ENCODE measurements at regions not wholly inside any gene's neighbourhood (a gene's known extent, or its start where the extent isn't known, plus 50 kb on each side); places are given as distances from the start of the nearest gene placed in this dataset.

DNA sequence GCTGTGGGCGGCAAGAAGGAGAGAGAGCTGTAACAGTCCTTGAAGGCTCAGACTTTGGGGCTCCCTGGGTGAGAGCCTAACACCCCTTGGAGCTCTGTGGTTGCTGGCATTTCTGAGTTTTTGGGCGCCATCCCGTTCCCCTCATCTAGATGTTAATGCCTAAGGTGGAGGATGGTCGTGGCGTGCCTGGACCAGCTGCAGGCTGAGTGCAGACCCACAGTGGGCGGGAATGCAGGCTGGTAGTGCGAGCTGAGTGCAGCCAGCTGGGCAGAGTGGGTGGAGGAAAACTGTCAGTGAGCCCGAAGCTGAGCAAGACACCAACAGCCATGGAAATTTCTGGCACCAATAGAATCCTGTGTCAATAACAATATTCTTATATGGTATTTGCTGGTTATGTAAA is 403.0 kb downstream of the ANKRD7 start:
- TF ChIP-seq, protein P1, sequence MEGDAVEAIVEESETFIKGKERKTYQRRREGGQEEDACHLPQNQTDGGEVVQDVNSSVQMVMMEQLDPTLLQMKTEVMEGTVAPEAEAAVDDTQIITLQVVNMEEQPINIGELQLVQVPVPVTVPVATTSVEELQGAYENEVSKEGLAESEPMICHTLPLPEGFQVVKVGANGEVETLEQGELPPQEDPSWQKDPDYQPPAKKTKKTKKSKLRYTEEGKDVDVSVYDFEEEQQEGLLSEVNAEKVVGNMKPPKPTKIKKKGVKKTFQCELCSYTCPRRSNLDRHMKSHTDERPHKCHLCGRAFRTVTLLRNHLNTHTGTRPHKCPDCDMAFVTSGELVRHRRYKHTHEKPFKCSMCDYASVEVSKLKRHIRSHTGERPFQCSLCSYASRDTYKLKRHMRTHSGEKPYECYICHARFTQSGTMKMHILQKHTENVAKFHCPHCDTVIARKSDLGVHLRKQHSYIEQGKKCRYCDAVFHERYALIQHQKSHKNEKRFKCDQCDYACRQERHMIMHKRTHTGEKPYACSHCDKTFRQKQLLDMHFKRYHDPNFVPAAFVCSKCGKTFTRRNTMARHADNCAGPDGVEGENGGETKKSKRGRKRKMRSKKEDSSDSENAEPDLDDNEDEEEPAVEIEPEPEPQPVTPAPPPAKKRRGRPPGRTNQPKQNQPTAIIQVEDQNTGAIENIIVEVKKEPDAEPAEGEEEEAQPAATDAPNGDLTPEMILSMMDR (IDR thresholded peaks at IDR 0.05; ENCODE audit: insufficient read depth, low read length) = no peak
- no peak for TF ChIP-seq POLR2AphosphoS5 (IDR thresholded peaks at IDR 0.05; ENCODE audit: low read depth)
- no peak for TF ChIP-seq REST (IDR thresholded peaks at IDR 0.05; ENCODE audit: insufficient replicate concordance, low read depth)
- TF ChIP-seq GABPA (IDR thresholded peaks at IDR 0.05; ENCODE audit: low read depth) = no peak
